ENCODE measurements at regions not wholly inside any gene's neighbourhood (a gene's known extent, or its start where the extent isn't known, plus 50 kb on each side); places are given as distances from the start of the nearest gene placed in this dataset.

- no TSS peak for BruUV-seq (replicated peaks)
- ChIA-PET CTCF (no interaction called here), POLR2A (no interaction called here)
- TF ChIP-seq SIN3A (IDR thresholded peaks at IDR 0.05; ENCODE audit: borderline replicate concordance, insufficient read depth, low read depth, low read length): no peak
- no peak for TF ChIP-seq POLR2AphosphoS5 (IDR thresholded peaks at IDR 0.05; ENCODE audit: low read depth, low read length)
- TF ChIP-seq, protein P1, sequence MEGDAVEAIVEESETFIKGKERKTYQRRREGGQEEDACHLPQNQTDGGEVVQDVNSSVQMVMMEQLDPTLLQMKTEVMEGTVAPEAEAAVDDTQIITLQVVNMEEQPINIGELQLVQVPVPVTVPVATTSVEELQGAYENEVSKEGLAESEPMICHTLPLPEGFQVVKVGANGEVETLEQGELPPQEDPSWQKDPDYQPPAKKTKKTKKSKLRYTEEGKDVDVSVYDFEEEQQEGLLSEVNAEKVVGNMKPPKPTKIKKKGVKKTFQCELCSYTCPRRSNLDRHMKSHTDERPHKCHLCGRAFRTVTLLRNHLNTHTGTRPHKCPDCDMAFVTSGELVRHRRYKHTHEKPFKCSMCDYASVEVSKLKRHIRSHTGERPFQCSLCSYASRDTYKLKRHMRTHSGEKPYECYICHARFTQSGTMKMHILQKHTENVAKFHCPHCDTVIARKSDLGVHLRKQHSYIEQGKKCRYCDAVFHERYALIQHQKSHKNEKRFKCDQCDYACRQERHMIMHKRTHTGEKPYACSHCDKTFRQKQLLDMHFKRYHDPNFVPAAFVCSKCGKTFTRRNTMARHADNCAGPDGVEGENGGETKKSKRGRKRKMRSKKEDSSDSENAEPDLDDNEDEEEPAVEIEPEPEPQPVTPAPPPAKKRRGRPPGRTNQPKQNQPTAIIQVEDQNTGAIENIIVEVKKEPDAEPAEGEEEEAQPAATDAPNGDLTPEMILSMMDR (IDR thresholded peaks at IDR 0.05): no peak
- TF ChIP-seq TCF7L2 (IDR thresholded peaks at IDR 0.05; ENCODE audit: low read depth, low read length): no peak
- TF ChIP-seq, protein P2, sequence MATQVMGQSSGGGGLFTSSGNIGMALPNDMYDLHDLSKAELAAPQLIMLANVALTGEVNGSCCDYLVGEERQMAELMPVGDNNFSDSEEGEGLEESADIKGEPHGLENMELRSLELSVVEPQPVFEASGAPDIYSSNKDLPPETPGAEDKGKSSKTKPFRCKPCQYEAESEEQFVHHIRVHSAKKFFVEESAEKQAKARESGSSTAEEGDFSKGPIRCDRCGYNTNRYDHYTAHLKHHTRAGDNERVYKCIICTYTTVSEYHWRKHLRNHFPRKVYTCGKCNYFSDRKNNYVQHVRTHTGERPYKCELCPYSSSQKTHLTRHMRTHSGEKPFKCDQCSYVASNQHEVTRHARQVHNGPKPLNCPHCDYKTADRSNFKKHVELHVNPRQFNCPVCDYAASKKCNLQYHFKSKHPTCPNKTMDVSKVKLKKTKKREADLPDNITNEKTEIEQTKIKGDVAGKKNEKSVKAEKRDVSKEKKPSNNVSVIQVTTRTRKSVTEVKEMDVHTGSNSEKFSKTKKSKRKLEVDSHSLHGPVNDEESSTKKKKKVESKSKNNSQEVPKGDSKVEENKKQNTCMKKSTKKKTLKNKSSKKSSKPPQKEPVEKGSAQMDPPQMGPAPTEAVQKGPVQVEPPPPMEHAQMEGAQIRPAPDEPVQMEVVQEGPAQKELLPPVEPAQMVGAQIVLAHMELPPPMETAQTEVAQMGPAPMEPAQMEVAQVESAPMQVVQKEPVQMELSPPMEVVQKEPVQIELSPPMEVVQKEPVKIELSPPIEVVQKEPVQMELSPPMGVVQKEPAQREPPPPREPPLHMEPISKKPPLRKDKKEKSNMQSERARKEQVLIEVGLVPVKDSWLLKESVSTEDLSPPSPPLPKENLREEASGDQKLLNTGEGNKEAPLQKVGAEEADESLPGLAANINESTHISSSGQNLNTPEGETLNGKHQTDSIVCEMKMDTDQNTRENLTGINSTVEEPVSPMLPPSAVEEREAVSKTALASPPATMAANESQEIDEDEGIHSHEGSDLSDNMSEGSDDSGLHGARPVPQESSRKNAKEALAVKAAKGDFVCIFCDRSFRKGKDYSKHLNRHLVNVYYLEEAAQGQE (IDR thresholded peaks at IDR 0.05; ENCODE audit: insufficient read depth in 1 of 2, low read depth in 2 of 2, low read length in 1 of 2): no peak
- no peak overlapping the region for H3K4me3 ChIP-seq (ENCODE audit: low read depth in 2 of 2, low read length in 2 of 2)
- DNase-seq (ENCODE audit: low read depth, low spot score) (no peak), ATAC-seq (no peak)
- H3K27ac ChIP-seq (ENCODE audit: low read length): no peak overlapping the region
- intact Hi-C loops (cut with micrococcal nuclease; ENCODE audit: unreplicated experiment) (no loop called here), in situ Hi-C loops (cut with HindIII; ENCODE audit: low pct_unique_long_range_greater_than_20kb, low sequenced_read_pairs) (no loop called here)
- no peaks in the 10 kb centered on the region for H3K4me1 ChIP-seq (ENCODE audit: control insufficient read depth, insufficient read depth, low read length)
- no peaks in the 10 kb centered on the region for H3K36me3 ChIP-seq (ENCODE audit: control insufficient read depth, insufficient read depth, low read length)
- H3K27me3 ChIP-seq (ENCODE audit: control insufficient read depth, insufficient read depth, low read length): no peaks in the 10 kb centered on the region
- H3K9me3 ChIP-seq (ENCODE audit: control insufficient read depth, insufficient read depth, low read depth, low read length): no peaks in the 10 kb centered on the region
Measured at GRCh38 chr18:56431551-56431950, 206.8 kb downstream of the TXNL1 start.

DNA sequence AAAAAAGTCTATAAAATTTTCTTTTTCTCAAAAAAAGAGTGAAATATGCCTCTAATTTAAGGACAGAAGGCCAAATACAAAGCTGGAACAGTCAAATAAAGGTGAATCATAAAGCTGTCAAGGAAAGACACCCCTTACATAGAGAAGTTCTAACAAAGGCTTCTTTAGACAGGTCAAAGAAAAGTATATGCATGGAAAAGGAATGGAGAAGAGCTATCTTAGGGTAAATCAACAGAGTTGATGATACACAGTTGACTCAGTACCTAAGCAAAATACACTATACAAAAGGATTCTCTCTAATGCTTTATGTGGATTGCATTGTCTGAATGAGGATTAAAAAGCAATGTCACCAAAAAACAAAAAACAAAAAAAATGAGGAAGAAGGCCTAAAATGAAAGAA is 214.8 kb downstream of the TXNL1 start:
- H3K4me3 ChIP-seq (ENCODE audit: low read depth in 2 of 2, low read length in 2 of 2): no peak overlapping the region
- ATAC-seq (no peak), DNase-seq (ENCODE audit: low read depth, low spot score) (no peak)
- ChIA-PET POLR2A (no interaction called here), CTCF (no interaction called here)
- no TSS peak for BruUV-seq (replicated peaks)
- no peak for TF ChIP-seq SIN3A (IDR thresholded peaks at IDR 0.05; ENCODE audit: borderline replicate concordance, insufficient read depth, low read depth, low read length)
- TF ChIP-seq, protein P2 (IDR thresholded peaks at IDR 0.05; ENCODE audit: insufficient read depth in 1 of 2, low read depth in 2 of 2, low read length in 1 of 2): no peak
- H3K27ac ChIP-seq (ENCODE audit: low read length): no peak overlapping the region
- intact Hi-C loops (cut with micrococcal nuclease; ENCODE audit: unreplicated experiment): no loop called here
- H3K27me3 ChIP-seq (ENCODE audit: control insufficient read depth, insufficient read depth, low read length): no peaks in the 10 kb centered on the region
- H3K9me3 ChIP-seq (ENCODE audit: control insufficient read depth, insufficient read depth, low read depth, low read length): no peaks in the 10 kb centered on the region
- H3K36me3 ChIP-seq (ENCODE audit: control insufficient read depth, insufficient read depth, low read length): no peaks in the 10 kb centered on the region
- no peaks in the 10 kb centered on the region for H3K4me1 ChIP-seq (ENCODE audit: control insufficient read depth, insufficient read depth, low read length)
- in situ Hi-C loops (cut with HindIII; ENCODE audit: low pct_unique_long_range_greater_than_20kb, low sequenced_read_pairs): no loop called here

All from Panc1 (cell line).